ENCODE measurements at regions not wholly inside any gene's neighbourhood (a gene's known extent, or its start where the extent isn't known, plus 50 kb on each side); places are given as distances from the start of the nearest gene placed in this dataset.

- no peak for DNase-seq
Measured at GRCh38 chr2:15861898-15862297, 78.5 kb upstream of the MYCN start.

GRCh38 chr2:15863089-15863488 lies 77.3 kb upstream of the MYCN start:
- no peak for DNase-seq

GRCh38 chr2:15863494-15864175 lies 76.7 kb upstream of the MYCN start:
- DNase-seq = no peak

GRCh38 chr2:15864176-15864769 lies 76.1 kb upstream of the MYCN start:
- DNase-seq = no peak

- DNase-seq = no peak
Measured at GRCh38 chr2:15865923-15866322, 74.4 kb upstream of the MYCN start.

GRCh38 chr2:15866563-15867193 lies 73.7 kb upstream of the MYCN start:
- no peak for DNase-seq

- DNase-seq = no peak
Measured at GRCh38 chr2:15867194-15868171, 72.9 kb upstream of the MYCN start.

- no peak for DNase-seq
Measured at GRCh38 chr2:15868186-15868585, 72.2 kb upstream of the MYCN start.

GRCh38 chr2:15868704-15869103 lies 71.6 kb upstream of the MYCN start:
- DNase-seq = no peak

GRCh38 chr2:15869396-15869795 lies 71.0 kb upstream of the MYCN start:
- no peak for DNase-seq

GRCh38 chr2:15869871-15870270 lies 70.5 kb upstream of the MYCN start:
- DNase-seq = no peak

GRCh38 chr2:15870565-15870964 lies 69.8 kb upstream of the MYCN start:
- no peak for DNase-seq

GRCh38 chr2:15871239-15871783 lies 69.0 kb upstream of the MYCN start:
- DNase-seq = no peak

- no peak for DNase-seq
Measured at GRCh38 chr2:15872854-15873253, 67.5 kb upstream of the MYCN start.

GRCh38 chr2:15874321-15874720 lies 66.0 kb upstream of the MYCN start:
- no peak for DNase-seq

GRCh38 chr2:15874854-15875804 lies 65.2 kb upstream of the MYCN start:
- no peak for DNase-seq

- no peak for DNase-seq
Measured at GRCh38 chr2:15875969-15876705, 64.2 kb upstream of the MYCN start.

GRCh38 chr2:15880226-15881119 lies 59.9 kb upstream of the MYCN start:
- DNase-seq = no peak

- DNase-seq = no peak
Measured at GRCh38 chr2:15881120-15881433, 59.3 kb upstream of the MYCN start.

All from right lung (tissue), 2 donors.